Coronary artery (tissue), 2 donors: ENCODE measurements at regions not wholly inside any gene's neighbourhood (a gene's known extent, or its start where the extent isn't known, plus 50 kb on each side); places are given as distances from the start of the nearest gene placed in this dataset.
"Not testable (repeated sequence)": the region's sequence is repeated elsewhere in the genome, so short reads cannot be mapped to it uniquely, and the experiment has no call there.

Source experiments
- DNase-seq: peaks from one replicate; pipeline ENCODE4 v3.0.0-alpha.2; 2017; ENCODE audit warnings: low spot score
- H3K27ac ChIP-seq, 2 donors: fragments of 200-600 bp; sonication (generic); one replicate each; pipeline ENCODE4 v1.5.1; 2016 to 2019
- H3K4me3 ChIP-seq: fragments of 200-600 bp; sonication (generic); 2 replicates; pipeline ENCODE4 v1.5.1; 2016; ENCODE audit warnings: mild to moderate bottlenecking, moderate library complexity
- CTCF ChIP-seq: fragments of 200-600 bp; sonication (generic); IDR thresholded peaks from one replicate; pipeline ENCODE4 v1.5.1; 2019; ENCODE audit warnings: antibody characterized with exemption

- no peak for DNase-seq
- no peak for TF ChIP-seq CTCF
- Histone ChIP-seq H3K4me3 (no peak overlapping the region), H3K27ac (no peak overlapping the region)
Measured at GRCh38 chr12:13328535-13328934, 132.0 kb downstream of the EMP1 start.

GRCh38 chr12:13326076-13326475 is 129.6 kb downstream of the EMP1 start:
- H3K27ac ChIP-seq = no peak overlapping the region
- no peak overlapping the region for H3K4me3 ChIP-seq
- no peak for DNase-seq
- TF ChIP-seq CTCF = no peak

- H3K27ac ChIP-seq, DNase-seq, H3K4me3 ChIP-seq: not testable (repeated sequence)
Measured at GRCh38 chr12:13325037-13325436, 128.5 kb downstream of the EMP1 start.

GRCh38 chr12:13318231-13319015 is 121.9 kb downstream of the EMP1 start:
- DNase-seq = no peak
- H3K4me3 ChIP-seq = no peak overlapping the region
- TF ChIP-seq CTCF = no peak
- H3K27ac ChIP-seq = no peak overlapping the region

GRCh38 chr12:13316587-13317246 is 120.2 kb downstream of the EMP1 start:
- H3K4me3 ChIP-seq = no peak overlapping the region
- no peak for DNase-seq
- TF ChIP-seq CTCF = no peak
- no peak overlapping the region for H3K27ac ChIP-seq

GRCh38 chr12:13313886-13314285 is 117.4 kb downstream of the EMP1 start:
- no peak for TF ChIP-seq CTCF
- no peak for DNase-seq
- Histone ChIP-seq H3K4me3 (no peak overlapping the region), H3K27ac (no peak overlapping the region)

GRCh38 chr12:13311551-13311950 is 115.0 kb downstream of the EMP1 start:
- Histone ChIP-seq H3K4me3 (no peak overlapping the region), H3K27ac (no peak overlapping the region)
- TF ChIP-seq CTCF = no peak
- DNase-seq = no peak
